ENCODE measurements at regions not wholly inside any gene's neighbourhood (a gene's known extent, or its start where the extent isn't known, plus 50 kb on each side); places are given as distances from the start of the nearest gene placed in this dataset.

DNA sequence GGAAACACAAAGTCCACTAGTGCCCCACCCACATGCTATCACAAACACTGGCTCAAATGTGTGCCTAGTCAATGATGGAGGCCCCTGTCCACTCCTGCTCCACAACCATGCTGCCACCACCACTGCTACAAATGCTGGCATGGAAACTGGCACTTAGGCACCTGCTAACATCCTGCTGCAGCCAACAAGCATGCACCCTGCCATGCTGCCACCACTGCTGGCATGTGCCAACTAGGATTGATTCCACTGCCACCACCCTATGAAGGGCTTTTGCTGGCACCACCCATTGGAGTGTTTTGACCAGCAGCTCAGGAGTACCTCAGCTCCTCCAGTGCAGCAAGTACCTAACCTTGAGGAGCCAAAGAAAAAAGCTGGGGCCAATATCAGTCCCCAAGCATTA, 236.6 kb downstream of the CCDC59 start:
- Histone ChIP-seq H3K27ac (ENCODE audit: low read length in 2 of 2) (no peak overlapping the region), H3K4me1 (ENCODE audit: control insufficient read depth in 2 of 2, insufficient read depth in 2 of 2, low read length in 2 of 2) (no peaks in the 10 kb centered on the region), H3K4me3 (ENCODE audit: control extremely low read depth in 1 of 5, extremely low read depth in 1 of 5, insufficient read depth in 1 of 5, low read depth in 2 of 5, low read length in 4 of 5) (no peak overlapping the region), H3K27me3 (replicated peaks in 1 of 4; ENCODE audit: control extremely low read depth in 1 of 4, control insufficient read depth in 3 of 4, insufficient read depth in 4 of 4, low read length in 3 of 4) (no peaks in the 10 kb centered on the region), H2AFZ (ENCODE audit: insufficient read depth, low read depth, low read length, poor library complexity, severe bottlenecking) (no peak overlapping the region), H3K4me2 (replicated peaks; ENCODE audit: low read depth, low read length, poor library complexity, severe bottlenecking) (no peak overlapping the region), H3K79me2 (ENCODE audit: control insufficient read depth, insufficient read depth, low read length) (no peaks in the 10 kb centered on the region), H3K9ac (ENCODE audit: low read length) (no peak overlapping the region), H3K36me3 (replicated peaks in 1 of 2; ENCODE audit: control extremely low read depth in 1 of 2, control insufficient read depth in 1 of 2, extremely low read depth in 1 of 2, insufficient read depth in 2 of 2, low read length in 1 of 2) (no peaks in the 10 kb centered on the region), H3K9me3 (ENCODE audit: control extremely low read depth in 1 of 3, control insufficient read depth in 2 of 3, insufficient read depth in 1 of 3, low read length in 2 of 3) (peaks cover 0 to 12% (median 0%) of the 10 kb centered on the region in 3 donors), H4K20me1 (ENCODE audit: control insufficient read depth, insufficient read depth, low read length, poor library complexity, severe bottlenecking) (no peaks in the 10 kb centered on the region)
- Mint-ChIP-seq H3K4me1 (no peaks in the 10 kb centered on the region), H3K9me3 (ENCODE audit: insufficient read depth) (no peaks in the 10 kb centered on the region), H3K4me3 (no peak overlapping the region), H3K27me3 (no peaks in the 10 kb centered on the region), H3K27ac (no peak overlapping the region)
- DNase-seq (no peak), ATAC-seq (ENCODE audit: low read depth) (no peak)
- CTCF ChIA-PET = no interaction called here
- intact Hi-C loops (cut with micrococcal nuclease) = no loop called here
- POLR2A ChIA-PET = no interaction called here
- TF ChIP-seq, protein P1, sequence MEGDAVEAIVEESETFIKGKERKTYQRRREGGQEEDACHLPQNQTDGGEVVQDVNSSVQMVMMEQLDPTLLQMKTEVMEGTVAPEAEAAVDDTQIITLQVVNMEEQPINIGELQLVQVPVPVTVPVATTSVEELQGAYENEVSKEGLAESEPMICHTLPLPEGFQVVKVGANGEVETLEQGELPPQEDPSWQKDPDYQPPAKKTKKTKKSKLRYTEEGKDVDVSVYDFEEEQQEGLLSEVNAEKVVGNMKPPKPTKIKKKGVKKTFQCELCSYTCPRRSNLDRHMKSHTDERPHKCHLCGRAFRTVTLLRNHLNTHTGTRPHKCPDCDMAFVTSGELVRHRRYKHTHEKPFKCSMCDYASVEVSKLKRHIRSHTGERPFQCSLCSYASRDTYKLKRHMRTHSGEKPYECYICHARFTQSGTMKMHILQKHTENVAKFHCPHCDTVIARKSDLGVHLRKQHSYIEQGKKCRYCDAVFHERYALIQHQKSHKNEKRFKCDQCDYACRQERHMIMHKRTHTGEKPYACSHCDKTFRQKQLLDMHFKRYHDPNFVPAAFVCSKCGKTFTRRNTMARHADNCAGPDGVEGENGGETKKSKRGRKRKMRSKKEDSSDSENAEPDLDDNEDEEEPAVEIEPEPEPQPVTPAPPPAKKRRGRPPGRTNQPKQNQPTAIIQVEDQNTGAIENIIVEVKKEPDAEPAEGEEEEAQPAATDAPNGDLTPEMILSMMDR (IDR thresholded peaks at IDR 0.05) = no peak
- TF ChIP-seq EZH2 (IDR thresholded peaks at IDR 0.05; ENCODE audit: borderline replicate concordance, insufficient read depth, low read depth, low read length, poor library complexity, severe bottlenecking) = no peak

DNA sequence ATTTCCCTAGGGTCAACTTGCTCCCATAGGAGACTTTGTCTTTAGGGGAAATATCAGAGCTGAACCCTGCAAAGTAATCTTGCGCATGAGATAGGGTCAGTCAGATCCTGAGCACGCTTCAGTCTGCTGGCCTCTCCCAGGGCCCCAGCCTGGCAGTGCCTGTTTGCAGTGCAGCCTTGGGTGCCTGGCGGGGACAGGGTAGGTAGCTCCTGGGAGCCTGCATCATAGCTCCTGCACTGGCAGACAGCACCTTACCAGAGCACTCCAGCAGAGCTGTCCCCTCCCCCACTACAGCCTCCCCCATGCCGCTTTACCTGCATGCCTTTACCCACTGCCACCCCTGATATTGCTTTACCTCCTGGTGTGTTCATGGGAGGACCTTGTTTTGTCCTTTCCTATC, 237.3 kb downstream of the CCDC59 start:
- no peak for DNase-seq

More for the DNA sequence above, 237.3 kb downstream of the CCDC59 start:
- CTCF ChIA-PET = no interaction called here
- Histone ChIP-seq H3K79me2 (ENCODE audit: control insufficient read depth, insufficient read depth, low read length) (no peaks in the 10 kb centered on the region), H3K4me3 (ENCODE audit: control extremely low read depth in 1 of 5, extremely low read depth in 1 of 5, insufficient read depth in 1 of 5, low read depth in 2 of 5, low read length in 4 of 5) (no peak overlapping the region), H3K4me1 (ENCODE audit: control insufficient read depth in 2 of 2, insufficient read depth in 2 of 2, low read length in 2 of 2) (no peaks in the 10 kb centered on the region), H3K27ac (ENCODE audit: low read length in 2 of 2) (no peak overlapping the region), H3K9me3 (ENCODE audit: control extremely low read depth in 1 of 3, control insufficient read depth in 2 of 3, insufficient read depth in 1 of 3, low read length in 2 of 3) (peaks cover 0 to 12% (median 0%) of the 10 kb centered on the region in 3 donors), H2AFZ (ENCODE audit: insufficient read depth, low read depth, low read length, poor library complexity, severe bottlenecking) (no peak overlapping the region), H3K4me2 (replicated peaks; ENCODE audit: low read depth, low read length, poor library complexity, severe bottlenecking) (no peak overlapping the region), H3K27me3 (replicated peaks in 1 of 4; ENCODE audit: control extremely low read depth in 1 of 4, control insufficient read depth in 3 of 4, insufficient read depth in 4 of 4, low read length in 3 of 4) (no peaks in the 10 kb centered on the region), H3K9ac (ENCODE audit: low read length) (no peak overlapping the region), H3K36me3 (replicated peaks in 1 of 2; ENCODE audit: control extremely low read depth in 1 of 2, control insufficient read depth in 1 of 2, extremely low read depth in 1 of 2, insufficient read depth in 2 of 2, low read length in 1 of 2) (no peaks in the 10 kb centered on the region), H4K20me1 (ENCODE audit: control insufficient read depth, insufficient read depth, low read length, poor library complexity, severe bottlenecking) (no peaks in the 10 kb centered on the region)
- 90% methylated on average over 4 of the region's 4 CpGs for WGBS (ENCODE audit: insufficient coverage)
- Mint-ChIP-seq H3K27me3 (no peaks in the 10 kb centered on the region), H3K4me3 (no peak overlapping the region), H3K4me1 (no peaks in the 10 kb centered on the region), H3K9me3 (ENCODE audit: insufficient read depth) (no peaks in the 10 kb centered on the region), H3K27ac (no peak overlapping the region)
- intact Hi-C loops (cut with micrococcal nuclease) = no loop called here
- no peak for ATAC-seq (ENCODE audit: low read depth)
- POLR2A ChIA-PET = no interaction called here
- TF ChIP-seq, protein P1 (IDR thresholded peaks at IDR 0.05) = no peak
- TF ChIP-seq EZH2 (IDR thresholded peaks at IDR 0.05; ENCODE audit: borderline replicate concordance, insufficient read depth, low read depth, low read length, poor library complexity, severe bottlenecking) = no peak
